SJSA1 (cell line): ENCODE measurements at regions not wholly inside any gene's neighbourhood (a gene's known extent, or its start where the extent isn't known, plus 50 kb on each side); places are given as distances from the start of the nearest gene placed in this dataset.

Experiments used
- DNase-seq, 2 experiments: peaks; one replicate each; pipeline ENCODE4 v3.0.0-alpha.2; 2015 to 2020; ENCODE audit warnings: low spot score in 2 of 2, low read depth in 1 of 2
- H3K27ac ChIP-seq: fragments of 250-450 bp; sonication (Bioruptor Pico); 2 replicates; pipeline ENCODE4 v1.5.1; 2020; ENCODE audit warnings: mild to moderate bottlenecking, moderate library complexity
- H3K27me3 ChIP-seq: fragments of 250-450 bp; sonication (Bioruptor Pico); replicated peaks from 2 replicates; pipeline ENCODE4 v1.5.1; 2020; ENCODE audit warnings: mild to moderate bottlenecking, moderate library complexity
- H3K36me3 ChIP-seq: fragments of 250-450 bp; sonication (Bioruptor Pico); 2 replicates; pipeline ENCODE4 v1.5.1; 2020; ENCODE audit warnings: mild to moderate bottlenecking
- H3K4me1 ChIP-seq: fragments of 250-450 bp; sonication (Bioruptor Pico); replicated peaks from 2 replicates; pipeline ENCODE4 v1.6.1; 2021; ENCODE audit warnings: mild to moderate bottlenecking
- H3K4me3 ChIP-seq: fragments of 250-450 bp; sonication (Bioruptor Pico); 2 replicates; pipeline ENCODE4 v1.5.1; 2020; ENCODE audit warnings: mild to moderate bottlenecking
- H3K9me3 ChIP-seq: fragments of 250-450 bp; sonication (Bioruptor Pico); replicated peaks from 2 replicates; pipeline ENCODE4 v1.5.1; 2020; ENCODE audit warnings: mild to moderate bottlenecking

DNA sequence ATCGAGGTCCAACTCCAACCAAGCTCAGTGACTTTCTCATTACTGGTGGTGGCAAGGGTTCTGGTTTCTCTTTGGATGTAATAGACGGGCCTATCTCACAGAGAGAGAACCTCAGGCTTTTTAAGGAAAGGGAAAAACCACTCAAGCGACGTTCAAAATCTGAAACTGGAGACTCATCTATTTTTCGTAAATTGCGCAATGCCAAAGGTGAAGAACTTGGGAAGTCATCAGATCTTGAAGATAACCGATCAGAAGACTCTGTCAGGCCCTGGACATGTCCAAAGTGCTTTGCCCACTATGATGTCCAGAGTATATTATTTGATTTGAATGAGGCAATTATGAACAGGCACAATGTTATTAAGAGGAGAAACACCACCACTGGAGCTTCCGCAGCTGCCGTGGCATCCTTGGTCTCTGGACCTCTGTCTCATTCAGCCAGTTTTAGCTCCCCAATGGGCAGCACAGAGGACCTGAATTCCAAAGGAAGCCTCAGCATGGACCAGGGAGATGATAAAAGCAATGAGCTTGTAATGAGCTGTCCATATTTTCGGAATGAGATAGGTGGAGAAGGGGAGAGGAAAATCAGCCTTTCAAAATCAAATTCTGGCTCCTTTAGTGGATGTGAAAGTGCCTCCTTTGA is 343.5 kb upstream of the RGS6 start:
- H3K4me1 ChIP-seq: peaks cover 60% of the 10 kb centered on the region

DNA sequence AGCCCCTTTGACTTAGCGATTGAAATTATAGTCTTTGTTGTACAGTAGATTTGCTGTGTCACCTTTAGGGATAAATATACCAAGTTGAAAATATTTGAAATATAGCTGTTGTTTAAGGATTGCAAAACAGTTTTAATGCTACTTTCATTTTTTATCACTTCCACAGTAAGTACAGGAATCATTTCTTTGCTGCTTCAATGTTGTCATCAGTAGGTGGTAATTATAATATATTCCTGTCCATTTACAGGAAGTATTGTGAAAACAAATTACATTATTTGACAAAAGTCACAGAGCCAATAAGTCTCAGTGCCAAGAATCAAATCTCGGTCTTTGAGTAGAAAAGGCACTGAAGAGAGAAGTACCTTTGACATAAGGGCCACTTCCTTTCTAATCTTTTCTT is 342.6 kb upstream of the RGS6 start:
- H3K27ac ChIP-seq: no peak overlapping the region

More for the DNA sequence above, 343.5 kb upstream of the RGS6 start:
- Histone ChIP-seq H3K9me3 (no peaks in the 10 kb centered on the region), H3K4me3 (no peak overlapping the region), H3K36me3 (peaks cover 12% of the 10 kb centered on the region), H3K27me3 (no peaks in the 10 kb centered on the region), H3K27ac (peak overlapping the region; percentile 38; the same call in 1 of the 2 replicates)
- DNase-seq: no peak

GRCh38 chr14:71590131-71590530 is 342.1 kb upstream of the RGS6 start:
- Histone ChIP-seq H3K4me3 (no peak overlapping the region), H3K36me3 (peaks cover 7% of the 10 kb centered on the region; the same call in 1 of the 2 replicates), H3K27me3 (no peaks in the 10 kb centered on the region), H3K9me3 (no peaks in the 10 kb centered on the region), H3K27ac (no peak overlapping the region), H3K4me1 (peaks cover 67% of the 10 kb centered on the region)
- no peak for DNase-seq

More for the DNA sequence above, 342.6 kb upstream of the RGS6 start:
- Histone ChIP-seq H3K36me3 (peaks cover 7% of the 10 kb centered on the region; the same call in 1 of the 2 replicates), H3K4me1 (peaks cover 62% of the 10 kb centered on the region), H3K9me3 (no peaks in the 10 kb centered on the region), H3K27me3 (no peaks in the 10 kb centered on the region), H3K4me3 (no peak overlapping the region)
- DNase-seq: no peak

DNA sequence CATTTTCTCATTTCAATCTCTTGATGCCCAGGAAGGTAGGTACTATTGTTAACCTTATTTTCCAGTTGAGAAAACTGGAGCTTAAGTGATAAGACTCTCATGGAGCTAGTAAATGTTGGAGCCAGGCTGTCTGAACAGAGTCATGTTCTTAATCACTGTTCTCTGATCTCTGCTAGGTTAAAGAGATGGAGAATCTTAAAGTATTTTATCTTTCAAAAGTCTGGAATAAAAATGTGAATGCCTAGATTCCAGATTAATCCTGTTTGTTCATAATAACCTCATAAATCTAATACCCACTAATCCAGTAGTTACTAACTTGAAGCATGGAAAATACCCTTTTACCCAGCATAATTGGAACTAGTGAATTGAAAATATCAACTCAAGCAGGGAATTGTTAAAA is 341.0 kb upstream of the RGS6 start:
- H3K9me3 ChIP-seq: no peaks in the 10 kb centered on the region
- H3K27ac ChIP-seq: 0 out of 2 replicates have a peak overlapping the region, but pooled peaks have one; percentile 37
- peaks cover 7% of the 10 kb centered on the region; the same call in 1 of the 2 replicates for H3K36me3 ChIP-seq
- DNase-seq: no peak
- no peaks in the 10 kb centered on the region for H3K27me3 ChIP-seq
- H3K4me3 ChIP-seq: no peak overlapping the region
- H3K4me1 ChIP-seq: peaks cover 60% of the 10 kb centered on the region

DNA sequence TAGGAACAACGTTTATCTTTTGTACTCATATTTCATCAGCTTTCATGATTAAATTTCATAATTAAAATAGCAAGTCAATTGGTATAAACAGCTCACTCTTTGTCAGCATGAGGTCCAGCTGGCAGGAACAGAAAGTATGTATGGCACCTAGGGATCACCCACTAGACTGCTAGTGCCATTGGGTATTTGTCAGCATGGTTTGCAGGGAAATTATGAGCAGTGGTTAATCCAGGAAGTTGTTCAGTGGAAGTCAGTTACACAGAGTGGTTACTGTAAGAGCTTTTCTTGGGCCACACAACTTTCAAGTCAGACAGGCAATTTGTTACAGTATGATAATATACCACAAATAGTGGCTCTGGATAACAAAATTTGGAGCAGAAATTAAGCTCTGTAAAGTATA is 340.3 kb upstream of the RGS6 start:
- H3K27ac ChIP-seq: peak overlapping the region; percentile 37
- peaks cover 7% of the 10 kb centered on the region; the same call in 1 of the 2 replicates for H3K36me3 ChIP-seq
- H3K27me3 ChIP-seq: no peaks in the 10 kb centered on the region
- H3K9me3 ChIP-seq: no peaks in the 10 kb centered on the region
- H3K4me1 ChIP-seq: peaks cover 53% of the 10 kb centered on the region
- no peak overlapping the region for H3K4me3 ChIP-seq
- DNase-seq: peak in 1 of 2 experiments; percentile 45

GRCh38 chr14:71592361-71592760 is 339.9 kb upstream of the RGS6 start:
- H3K27me3 ChIP-seq: no peaks in the 10 kb centered on the region
- DNase-seq: no peak
- H3K27ac ChIP-seq: peak overlapping the region; percentile 37
- H3K4me1 ChIP-seq: peaks cover 48% of the 10 kb centered on the region
- peaks cover 7% of the 10 kb centered on the region; the same call in 1 of the 2 replicates for H3K36me3 ChIP-seq
- no peaks in the 10 kb centered on the region for H3K9me3 ChIP-seq
- H3K4me3 ChIP-seq: no peak overlapping the region

DNA sequence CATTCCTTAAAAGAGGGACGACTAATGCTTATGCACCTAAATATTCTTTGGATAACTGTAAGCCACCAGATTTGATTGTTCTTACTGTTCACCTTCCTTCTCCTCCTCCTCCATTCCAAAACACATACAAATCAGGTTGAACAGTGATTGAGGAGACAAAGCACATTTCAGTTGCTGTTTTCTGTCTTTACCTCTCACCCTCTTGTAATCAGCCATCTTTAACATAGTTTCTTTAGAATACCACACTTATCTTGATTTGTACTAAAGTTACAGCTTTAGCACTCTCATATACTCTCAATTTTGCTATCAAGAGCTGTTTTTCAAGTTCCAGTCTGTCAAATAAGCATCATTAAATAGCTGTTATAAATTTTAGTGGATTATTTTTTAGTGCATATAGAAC is 338.3 kb upstream of the RGS6 start:
- no peak for DNase-seq
- Histone ChIP-seq H3K36me3 (0 out of 2 replicates have a peak, but pooled peaks cover 3% of the 10 kb centered on the region), H3K4me3 (no peak overlapping the region), H3K4me1 (peaks cover 35% of the 10 kb centered on the region), H3K27me3 (no peaks in the 10 kb centered on the region), H3K9me3 (no peaks in the 10 kb centered on the region), H3K27ac (no peak overlapping the region)

GRCh38 chr14:71594821-71595220 is 337.4 kb upstream of the RGS6 start:
- Histone ChIP-seq H3K36me3 (0 out of 2 replicates have a peak, but pooled peaks cover 3% of the 10 kb centered on the region), H3K9me3 (no peaks in the 10 kb centered on the region), H3K4me1 (peaks cover 33% of the 10 kb centered on the region), H3K27me3 (no peaks in the 10 kb centered on the region), H3K4me3 (no peak overlapping the region), H3K27ac (no peak overlapping the region)
- no peak for DNase-seq

DNA sequence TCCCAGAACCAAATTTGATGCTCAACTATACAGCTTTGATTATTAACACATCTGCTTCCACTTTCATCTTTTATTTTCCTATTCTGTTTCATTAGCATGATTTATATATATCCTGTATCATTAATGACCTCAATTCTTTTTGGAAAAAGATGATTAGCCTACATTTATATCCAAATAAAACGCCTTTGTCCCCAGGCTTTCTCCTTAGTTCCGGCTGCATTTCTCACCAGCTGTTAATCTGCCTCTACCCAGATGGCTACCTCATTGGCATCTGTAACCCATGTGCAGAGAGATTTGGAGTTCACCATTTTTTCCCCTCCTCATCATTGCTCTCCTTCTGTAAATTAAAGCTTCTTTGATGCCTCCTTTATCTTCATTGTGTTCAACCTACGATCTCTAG is 336.8 kb upstream of the RGS6 start:
- Histone ChIP-seq H3K9me3 (peaks cover 5% of the 10 kb centered on the region; the same call in 1 of the 2 replicates), H3K27ac (no peak overlapping the region), H3K4me1 (peaks cover 33% of the 10 kb centered on the region), H3K4me3 (no peak overlapping the region), H3K36me3 (peaks cover 3% of the 10 kb centered on the region; the same call in 1 of the 2 replicates), H3K27me3 (no peaks in the 10 kb centered on the region)
- DNase-seq: no peak

DNA sequence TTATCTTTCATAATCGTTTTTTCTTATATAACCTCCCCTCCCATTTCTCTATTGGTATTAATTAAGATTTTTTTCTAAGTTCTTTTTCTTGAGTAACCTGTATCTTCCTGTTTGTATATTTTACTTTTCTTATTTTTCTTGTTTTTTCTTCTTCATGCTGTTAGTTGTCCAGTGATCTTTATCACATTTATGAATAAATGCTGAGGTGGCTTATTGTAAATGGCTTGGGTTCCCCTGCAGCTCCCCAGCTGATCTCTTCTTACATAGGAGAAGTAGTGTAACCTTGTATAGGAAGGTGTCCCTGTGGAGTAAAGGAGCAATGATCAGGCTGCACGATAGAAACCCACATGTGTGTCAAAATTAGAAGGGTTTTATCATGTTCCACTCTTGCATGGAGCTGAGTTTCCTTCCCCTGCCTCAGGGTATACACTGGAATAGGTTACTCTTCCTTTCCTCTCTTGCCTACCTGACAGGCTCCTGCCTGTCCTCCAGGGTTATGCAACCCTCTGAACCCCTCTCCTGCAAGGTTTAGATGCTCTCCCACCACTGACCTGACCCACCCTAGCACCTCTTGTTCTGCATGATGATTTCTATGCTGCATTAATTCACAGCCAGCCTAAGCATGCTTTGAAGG is 334.8 kb upstream of the RGS6 start:
- H3K4me1 ChIP-seq: peaks cover 20% of the 10 kb centered on the region
- H3K27me3 ChIP-seq: no peaks in the 10 kb centered on the region
- peaks cover 5% of the 10 kb centered on the region; the same call in 1 of the 2 replicates for H3K9me3 ChIP-seq
- peaks cover 3% of the 10 kb centered on the region; the same call in 1 of the 2 replicates for H3K36me3 ChIP-seq
- no peak overlapping the region for H3K4me3 ChIP-seq
- no peak overlapping the region for H3K27ac ChIP-seq
- DNase-seq: no peak

- Histone ChIP-seq H3K9me3 (peaks cover 5% of the 10 kb centered on the region; the same call in 1 of the 2 replicates), H3K27me3 (no peaks in the 10 kb centered on the region), H3K4me3 (no peak overlapping the region), H3K4me1 (peaks cover 15% of the 10 kb centered on the region), H3K36me3 (peaks cover 3% of the 10 kb centered on the region; the same call in 1 of the 2 replicates), H3K27ac (no peak overlapping the region)
- DNase-seq: no peak
These were observed 334.1 kb upstream of the RGS6 start for GRCh38 chr14:71597955-71598660.

- Histone ChIP-seq H3K36me3 (no peaks in the 10 kb centered on the region; the same call in 1 of the 2 replicates), H3K27ac (no peak overlapping the region), H3K4me3 (no peak overlapping the region)
These were observed 331.9 kb upstream of the RGS6 start for GRCh38 chr14:71600309-71600708.

DNA sequence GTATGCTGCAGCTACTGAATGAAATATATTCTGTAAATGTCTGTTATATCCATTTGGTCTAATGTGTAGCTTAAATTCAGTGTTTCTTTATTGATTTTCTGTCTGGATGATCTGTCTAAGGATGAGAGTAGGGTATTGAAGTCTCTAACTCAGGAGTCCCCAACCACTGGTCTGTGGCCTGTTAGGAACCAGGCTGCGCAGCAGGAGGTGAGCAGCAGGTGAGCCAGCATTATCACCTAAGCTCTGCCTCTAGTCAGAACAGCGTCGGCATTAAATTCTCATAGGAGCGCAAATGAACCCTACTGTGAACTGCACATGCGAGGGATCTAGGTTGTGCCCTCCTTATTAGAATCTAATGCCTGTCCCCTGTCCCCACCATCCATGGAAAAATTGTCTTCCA is 329.7 kb upstream of the RGS6 start:
- Histone ChIP-seq H3K27ac (no peak overlapping the region), H3K4me3 (no peak overlapping the region), H3K9me3 (peaks cover 5% of the 10 kb centered on the region; the same call in 1 of the 2 replicates), H3K36me3 (no peaks in the 10 kb centered on the region; the same call in 1 of the 2 replicates), H3K4me1 (no peaks in the 10 kb centered on the region), H3K27me3 (no peaks in the 10 kb centered on the region)
- DNase-seq: no peak

More at GRCh38 chr14:71600309-71600708, 331.9 kb upstream of the RGS6 start:
- H3K4me1 ChIP-seq: peaks cover under 1% of the 10 kb centered on the region
- no peak for DNase-seq
- H3K9me3 ChIP-seq: peaks cover 5% of the 10 kb centered on the region; the same call in 1 of the 2 replicates
- H3K27me3 ChIP-seq: no peaks in the 10 kb centered on the region
